Loucy (cell line): ENCODE measurements at regions not wholly inside any gene's neighbourhood (a gene's known extent, or its start where the extent isn't known, plus 50 kb on each side); places are given as distances from the start of the nearest gene placed in this dataset.

Source experiments
- H2AFZ ChIP-seq: fragments of 200-600 bp; sonication (generic); 2 replicates; pipeline ENCODE4 v1.6.0; 2016; ENCODE audit warnings: antibody characterized with exemption, mild to moderate bottlenecking, low read length, moderate library complexity
- H3F3A ChIP-seq: fragments of 200-600 bp; 2 replicates; pipeline ENCODE4 v1.6.0; 2016; ENCODE audit warnings: antibody characterized with exemption, low read depth, mild to moderate bottlenecking
- H3K27me3 ChIP-seq: fragments of 200-600 bp; sonication (generic); 2 replicates; pipeline ENCODE4 v1.6.1; 2014; ENCODE audit warnings: low read length, mild to moderate bottlenecking; ENCODE audit not compliant: insufficient read depth, poor library complexity, severe bottlenecking
- H3K36me3 ChIP-seq: fragments of 200-600 bp; sonication (generic); 2 replicates; pipeline ENCODE4 v1.6.1; 2016; ENCODE audit warnings: low read length; ENCODE audit not compliant: insufficient read depth
- H3K4me1 ChIP-seq: fragments of 200-600 bp; sonication (generic); 2 replicates; pipeline ENCODE4 v1.5.1; 2014; ENCODE audit warnings: low read length, mild to moderate bottlenecking; ENCODE audit not compliant: insufficient read depth, poor library complexity, severe bottlenecking
- H3K4me2 ChIP-seq: fragments of 200-600 bp; sonication (generic); 2 replicates; pipeline ENCODE4 v1.6.0; 2014; ENCODE audit warnings: antibody characterized with exemption, low read length, low read depth, mild to moderate bottlenecking; ENCODE audit not compliant: poor library complexity, severe bottlenecking
- H3K4me3 ChIP-seq: fragments of 200-600 bp; sonication (generic); 2 replicates; pipeline ENCODE4 v1.5.1; 2014; ENCODE audit warnings: low read length, mild to moderate bottlenecking, mixed read lengths; ENCODE audit not compliant: poor library complexity, severe bottlenecking
- H3K79me2 ChIP-seq: fragments of 200-600 bp; sonication (generic); 2 replicates; pipeline ENCODE4 v1.6.1; 2014; ENCODE audit warnings: low read length; ENCODE audit not compliant: insufficient read depth
- H3K9ac ChIP-seq: fragments of 200-600 bp; sonication (generic); 2 replicates; pipeline ENCODE4 v1.6.0; 2014; ENCODE audit warnings: mild to moderate bottlenecking, low read depth, low read length, moderate library complexity; ENCODE audit not compliant: poor library complexity, severe bottlenecking
- H3K9me2 ChIP-seq: fragments of 200-600 bp; sonication (generic); replicated peaks from 2 replicates; pipeline ENCODE4 v1.6.1; 2016; ENCODE audit warnings: low read depth, low read length, mixed read lengths
- H3K9me3 ChIP-seq: fragments of 200-600 bp; sonication (generic); 2 replicates; pipeline ENCODE4 v1.6.1; 2014; ENCODE audit warnings: mild to moderate bottlenecking, antibody characterized with exemption, low read length, low read depth; ENCODE audit not compliant: insufficient read depth
- H4K20me1 ChIP-seq: fragments of 200-600 bp; sonication (generic); 2 replicates; pipeline ENCODE4 v1.6.0; 2014; ENCODE audit warnings: antibody characterized with exemption, low read length, mild to moderate bottlenecking; ENCODE audit not compliant: insufficient read depth, poor library complexity, severe bottlenecking
- CTCF ChIP-seq: fragments of 200-600 bp; sonication (generic); conservative IDR thresholded peaks from 2 replicates; pipeline ENCODE4 v1.5.1; 2014; ENCODE audit warnings: mild to moderate bottlenecking, antibody characterized with exemption, low read length
- EZH2phosphoT487 ChIP-seq: fragments of 200-600 bp; IDR thresholded peaks from 2 replicates; pipeline ENCODE4 v1.6.1; 2018; ENCODE audit warnings: antibody characterized with exemption, mild to moderate bottlenecking, moderate library complexity, borderline replicate concordance

GRCh38 chr18:64392202-64392601, 243.3 kb upstream of the LINC00305 start:
- Histone ChIP-seq H3K4me2 (no peak overlapping the region), H3F3A (no peaks in the 10 kb centered on the region), H3K27me3 (no peaks in the 10 kb centered on the region), H3K9me2 (no peaks in the 10 kb centered on the region), H3K79me2 (no peaks in the 10 kb centered on the region), H3K9me3 (no peaks in the 10 kb centered on the region), H3K4me1 (no peaks in the 10 kb centered on the region), H3K4me3 (no peak overlapping the region), H2AFZ (no peak overlapping the region), H3K9ac (no peak overlapping the region), H3K36me3 (no peaks in the 10 kb centered on the region), H4K20me1 (no peaks in the 10 kb centered on the region)
- no peak for TF ChIP-seq CTCF

GRCh38 chr18:64384101-64384500, 235.2 kb upstream of the LINC00305 start:
- H3K9ac ChIP-seq: no peak overlapping the region
- H3K4me2 ChIP-seq: no peak overlapping the region
- H3K79me2 ChIP-seq: no peaks in the 10 kb centered on the region
- H3K36me3 ChIP-seq: no peaks in the 10 kb centered on the region
- H3K9me2 ChIP-seq: no peaks in the 10 kb centered on the region
- no peaks in the 10 kb centered on the region for H3K9me3 ChIP-seq
- H3K27me3 ChIP-seq: no peaks in the 10 kb centered on the region
- TF ChIP-seq EZH2phosphoT487: no peak
- TF ChIP-seq CTCF: no peak
- H4K20me1 ChIP-seq: no peaks in the 10 kb centered on the region
- no peaks in the 10 kb centered on the region for H3F3A ChIP-seq
- no peak overlapping the region for H3K4me3 ChIP-seq
- H2AFZ ChIP-seq: no peak overlapping the region
- H3K4me1 ChIP-seq: no peaks in the 10 kb centered on the region

GRCh38 chr18:64380117-64380516, 231.2 kb upstream of the LINC00305 start:
- H4K20me1 ChIP-seq: no peaks in the 10 kb centered on the region
- H3K27me3 ChIP-seq: no peaks in the 10 kb centered on the region
- no peak overlapping the region for H2AFZ ChIP-seq
- no peaks in the 10 kb centered on the region for H3K4me1 ChIP-seq
- H3F3A ChIP-seq: no peaks in the 10 kb centered on the region
- H3K36me3 ChIP-seq: no peaks in the 10 kb centered on the region
- H3K4me3 ChIP-seq: no peak overlapping the region
- TF ChIP-seq EZH2phosphoT487: no peak
- TF ChIP-seq CTCF: no peak
- H3K9ac ChIP-seq: no peak overlapping the region
- H3K79me2 ChIP-seq: no peaks in the 10 kb centered on the region
- H3K4me2 ChIP-seq: no peak overlapping the region
- no peaks in the 10 kb centered on the region for H3K9me3 ChIP-seq
- H3K9me2 ChIP-seq: 0 out of 2 replicates have a peak, but pooled peaks cover under 1% of the 10 kb centered on the region
